ENCODE measurements at regions not wholly inside any gene's neighbourhood (a gene's known extent, or its start where the extent isn't known, plus 50 kb on each side); places are given as distances from the start of the nearest gene placed in this dataset.

GRCh38 chr3:94291686-94292085, 228.8 kb downstream of the NSUN3 start:
- DNase-seq (ENCODE audit: low spot score), result no peak
- no peak overlapping the region for H3K27ac ChIP-seq
- no peak for TF ChIP-seq CTCF (IDR thresholded peaks at IDR 0.05)
- H3K4me3 ChIP-seq, result no peak overlapping the region

GRCh38 chr3:94292151-94292550, 229.3 kb downstream of the NSUN3 start:
- no peak for TF ChIP-seq CTCF (IDR thresholded peaks at IDR 0.05)
- no peak for DNase-seq (ENCODE audit: low spot score)
- Histone ChIP-seq H3K27ac (no peak overlapping the region), H3K4me3 (no peak overlapping the region)

- DNase-seq (ENCODE audit: low spot score), result no peak
- Histone ChIP-seq H3K27ac (no peak overlapping the region), H3K4me3 (no peak overlapping the region)
- no peak for TF ChIP-seq CTCF (IDR thresholded peaks at IDR 0.05)
Observed at GRCh38 chr3:94293793-94294195, 230.9 kb downstream of the NSUN3 start.

- no peak overlapping the region for H3K27ac ChIP-seq
- TF ChIP-seq CTCF (IDR thresholded peaks at IDR 0.05), result no peak
- DNase-seq (ENCODE audit: low spot score), result no peak
- H3K4me3 ChIP-seq, result no peak overlapping the region
Observed at GRCh38 chr3:94294806-94295205, 231.9 kb downstream of the NSUN3 start.

- DNase-seq (ENCODE audit: low spot score), result no peak
- no peak for TF ChIP-seq CTCF (IDR thresholded peaks at IDR 0.05)
- no peak overlapping the region for H3K4me3 ChIP-seq
- no peak overlapping the region for H3K27ac ChIP-seq
Observed at GRCh38 chr3:94299716-94300115, 236.9 kb downstream of the NSUN3 start.

- TF ChIP-seq CTCF (IDR thresholded peaks at IDR 0.05), result no peak
- Histone ChIP-seq H3K4me3 (no peak overlapping the region), H3K27ac (no peak overlapping the region)
- no peak for DNase-seq (ENCODE audit: low spot score)
Observed at GRCh38 chr3:94301366-94301765, 238.5 kb downstream of the NSUN3 start.

GRCh38 chr3:94303266-94303665, 240.4 kb downstream of the NSUN3 start:
- TF ChIP-seq CTCF (IDR thresholded peaks at IDR 0.05), result no peak
- no peak for DNase-seq (ENCODE audit: low spot score)
- H3K4me3 ChIP-seq, result no peak overlapping the region
- H3K27ac ChIP-seq, result no peak overlapping the region

Data from coronary artery (tissue), 2 donors.